ENCODE measurements at regions not wholly inside any gene's neighbourhood (a gene's known extent, or its start where the extent isn't known, plus 50 kb on each side); places are given as distances from the start of the nearest gene placed in this dataset.

- CTCF ChIA-PET = interaction anchor here (0.7 kb wide), 1 partner anchor 729 kb away, joined by 3 read pairs; no protein-coding TSS in a partner anchor
- no peak for DNase-seq
These were observed 258.2 kb downstream of the SOX2 start for GRCh38 chr3:181969925-181970324.

More at GRCh38 chr3:181969925-181970324, 258.2 kb downstream of the SOX2 start:
- Histone ChIP-seq H3K18ac (ENCODE audit: low read depth, low read length) (no peak overlapping the region), H2AK9ac (replicated peaks; ENCODE audit: low read depth, low read length, poor library complexity) (no peak overlapping the region), H3K4ac (ENCODE audit: low read depth, low read length) (no peak overlapping the region), H2AK5ac (ENCODE audit: low read depth, low read length) (no peak overlapping the region), H3K4me1 (ENCODE audit: control insufficient read depth, insufficient read depth, low read length) (no peaks in the 10 kb centered on the region), H4K8ac (ENCODE audit: low read depth in 2 of 2, low read length in 2 of 2) (no peak overlapping the region), H4K91ac (ENCODE audit: insufficient read depth, low read depth, low read length) (no peak overlapping the region), H3K9ac (ENCODE audit: low read depth, low read length) (no peak overlapping the region), H2BK20ac (ENCODE audit: low read depth, low read length) (no peak overlapping the region), H4K5ac (ENCODE audit: low read depth, low read length) (no peak overlapping the region), H3K56ac (ENCODE audit: extremely low read depth, insufficient read depth, low read length) (no peak overlapping the region), H3K27ac (ENCODE audit: insufficient read depth, low read length) (no peak overlapping the region), H3K79me1 (ENCODE audit: low read depth in 1 of 2, low read length in 2 of 2) (no peaks in the 10 kb centered on the region), H3K14ac (replicated peaks; ENCODE audit: low read depth, low read length) (no peak overlapping the region), H2BK5ac (ENCODE audit: low read depth, low read length, poor library complexity, severe bottlenecking) (no peak overlapping the region), H4K20me1 (ENCODE audit: insufficient read depth, low read length) (no peaks in the 10 kb centered on the region), H3K4me2 (ENCODE audit: low read depth, low read length) (no peak overlapping the region), H2BK15ac (ENCODE audit: low read depth, low read length) (no peak overlapping the region), H3K27me3 (ENCODE audit: control insufficient read depth, insufficient read depth, low read length) (no peaks in the 10 kb centered on the region), H3K23ac (ENCODE audit: low read depth, low read length) (no peak overlapping the region), H3K4me3 (ENCODE audit: insufficient read depth, low read depth, low read length) (no peak overlapping the region), H2BK120ac (ENCODE audit: low read depth, low read length) (no peak overlapping the region), H3K36me3 (ENCODE audit: control insufficient read depth, insufficient read depth, low read length) (no peaks in the 10 kb centered on the region), H3K9me3 (ENCODE audit: control insufficient read depth, insufficient read depth, low read length) (peaks cover 5% of the 10 kb centered on the region), H2AFZ (replicated peaks; ENCODE audit: low read length, poor library complexity) (no peak overlapping the region), H3K9me1 (ENCODE audit: insufficient read depth, low read length) (no peaks in the 10 kb centered on the region)
- no TSS peak for BruUV-seq (replicated peaks)
- POLR2A ChIA-PET (ENCODE audit: unreplicated experiment) = no interaction called here
- ATAC-seq (ENCODE audit: low read depth) = no peak
- WGBS, 2 experiments (ENCODE audit: extremely low coverage in 2 of 2, insufficient read length in 1 of 2) = no CpG with 5 or more reads among the region's 3 CpGs
- intact Hi-C loops (cut with micrococcal nuclease) (no loop called here), in situ Hi-C loops (cut with MboI; ENCODE audit: low sequenced_read_pairs) (no loop called here), dilution Hi-C loops (cut with HindIII; ENCODE audit: low sequenced_read_pairs, unreplicated experiment) (no loop called here)
- TF ChIP-seq, protein P1, sequence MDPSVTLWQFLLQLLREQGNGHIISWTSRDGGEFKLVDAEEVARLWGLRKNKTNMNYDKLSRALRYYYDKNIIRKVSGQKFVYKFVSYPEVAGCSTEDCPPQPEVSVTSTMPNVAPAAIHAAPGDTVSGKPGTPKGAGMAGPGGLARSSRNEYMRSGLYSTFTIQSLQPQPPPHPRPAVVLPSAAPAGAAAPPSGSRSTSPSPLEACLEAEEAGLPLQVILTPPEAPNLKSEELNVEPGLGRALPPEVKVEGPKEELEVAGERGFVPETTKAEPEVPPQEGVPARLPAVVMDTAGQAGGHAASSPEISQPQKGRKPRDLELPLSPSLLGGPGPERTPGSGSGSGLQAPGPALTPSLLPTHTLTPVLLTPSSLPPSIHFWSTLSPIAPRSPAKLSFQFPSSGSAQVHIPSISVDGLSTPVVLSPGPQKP (IDR thresholded peaks at IDR 0.05; ENCODE audit: borderline replicate concordance, low read depth, low read length) = no peak
- TF ChIP-seq RCOR1 (IDR thresholded peaks at IDR 0.05; ENCODE audit: insufficient replicate concordance, low read length) = no peak
- TF ChIP-seq NFE2L2 (IDR thresholded peaks at IDR 0.05; ENCODE audit: low read depth, low read length) = no peak
- TF ChIP-seq, protein P2, sequence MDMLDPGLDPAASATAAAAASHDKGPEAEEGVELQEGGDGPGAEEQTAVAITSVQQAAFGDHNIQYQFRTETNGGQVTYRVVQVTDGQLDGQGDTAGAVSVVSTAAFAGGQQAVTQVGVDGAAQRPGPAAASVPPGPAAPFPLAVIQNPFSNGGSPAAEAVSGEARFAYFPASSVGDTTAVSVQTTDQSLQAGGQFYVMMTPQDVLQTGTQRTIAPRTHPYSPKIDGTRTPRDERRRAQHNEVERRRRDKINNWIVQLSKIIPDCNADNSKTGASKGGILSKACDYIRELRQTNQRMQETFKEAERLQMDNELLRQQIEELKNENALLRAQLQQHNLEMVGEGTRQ (IDR thresholded peaks at IDR 0.05; ENCODE audit: low read depth, low read length) = no peak
- TF ChIP-seq FOS (IDR thresholded peaks at IDR 0.05; ENCODE audit: low read depth, low read length) = no peak
